Hepatocyte (in vitro differentiated cells): ENCODE measurements at regions not wholly inside any gene's neighbourhood (a gene's known extent, or its start where the extent isn't known, plus 50 kb on each side); places are given as distances from the start of the nearest gene placed in this dataset.
"Not testable (repeated sequence)": the region's sequence is repeated elsewhere in the genome, so short reads cannot be mapped to it uniquely, and the experiment has no call there.

Source experiments
- DNase-seq: peaks from one replicate; pipeline ENCODE4 v3.0.0-alpha.2; 2016; ENCODE audit warnings: low spot score
- H2AFZ ChIP-seq: fragments of 200-600 bp; sonication (generic); 2 replicates; pipeline ENCODE4 v1.6.0; 2016; ENCODE audit warnings: antibody characterized with exemption, mild to moderate bottlenecking
- H3K27ac ChIP-seq: fragments of 200-600 bp; sonication (generic); 2 replicates; pipeline ENCODE4 v1.5.1; 2016; ENCODE audit warnings: mild to moderate bottlenecking
- H3K27me3 ChIP-seq: fragments of 200-600 bp; sonication (generic); 2 replicates; pipeline ENCODE4 v1.6.1; 2016
- H3K36me3 ChIP-seq: fragments of 200-600 bp; sonication (generic); replicated peaks from 2 replicates; pipeline ENCODE4 v1.5.1; 2016; ENCODE audit warnings: low read depth; ENCODE audit not compliant: insufficient read depth
- H3K4me1 ChIP-seq: fragments of 200-600 bp; sonication (generic); 2 replicates; pipeline ENCODE4 v1.5.1; 2016; ENCODE audit warnings: mild to moderate bottlenecking, moderate library complexity; ENCODE audit not compliant: insufficient read depth
- H3K4me2 ChIP-seq: fragments of 200-600 bp; sonication (generic); 2 replicates; pipeline ENCODE4 v1.6.0; 2016
- H3K4me3 ChIP-seq: fragments of 200-600 bp; sonication (generic); 2 replicates; pipeline ENCODE4 v1.5.1; 2016; ENCODE audit warnings: mild to moderate bottlenecking
- H3K79me2 ChIP-seq: fragments of 200-600 bp; sonication (generic); 2 replicates; pipeline ENCODE4 v1.6.0; 2017; ENCODE audit warnings: mild to moderate bottlenecking
- H3K9me2 ChIP-seq: fragments of 200-600 bp; sonication (generic); replicated peaks from 2 replicates; pipeline ENCODE4 v1.6.0; 2017; ENCODE audit warnings: mild to moderate bottlenecking; ENCODE audit not compliant: insufficient read depth
- H3K9me3 ChIP-seq: fragments of 200-600 bp; sonication (generic); 2 replicates; pipeline ENCODE4 v1.5.1; 2016; ENCODE audit warnings: low read depth, mild to moderate bottlenecking
- H4K20me1 ChIP-seq: fragments of 200-600 bp; sonication (generic); 2 replicates; pipeline ENCODE4 v1.6.0; 2016; ENCODE audit warnings: mild to moderate bottlenecking; ENCODE audit not compliant: insufficient read depth, poor library complexity, severe bottlenecking
- WGBS: methylation state at CpG from one replicate; pipeline ENCODE4 v1.1.6; 2016; ENCODE audit warnings: low lambda C conversion rate; ENCODE audit errors: missing lambda C conversion rate; 5-methylcytosine and 5-hydroxymethylcytosine counted together

GRCh38 chr15:22519213-22519612 lies 60.5 kb downstream of the GOLGA6L22 start:
- not testable (repeated sequence) for H3K27me3 ChIP-seq, H3K27ac ChIP-seq, H3K79me2 ChIP-seq, DNase-seq, H3K4me2 ChIP-seq, H3K9me2 ChIP-seq, H3K4me1 ChIP-seq, H2AFZ ChIP-seq, H3K9me3 ChIP-seq, H3K36me3 ChIP-seq, H4K20me1 ChIP-seq, H3K4me3 ChIP-seq
- WGBS, result no CpG with 5 or more reads among the region's 4 CpGs

GRCh38 chr15:22526537-22526936 lies 67.8 kb downstream of the GOLGA6L22 start:
- H3K4me2 ChIP-seq, H3K9me2 ChIP-seq, H2AFZ ChIP-seq, H4K20me1 ChIP-seq, H3K4me1 ChIP-seq, H3K27me3 ChIP-seq, H3K9me3 ChIP-seq, H3K36me3 ChIP-seq, H3K4me3 ChIP-seq, DNase-seq, H3K79me2 ChIP-seq, H3K27ac ChIP-seq: not testable (repeated sequence)
- no CpG with 5 or more reads among the region's 2 CpGs for WGBS

GRCh38 chr15:22527016-22527415 lies 68.3 kb downstream of the GOLGA6L22 start:
- not testable (repeated sequence) for H3K27me3 ChIP-seq, DNase-seq, H4K20me1 ChIP-seq, H2AFZ ChIP-seq, H3K4me1 ChIP-seq, H3K4me3 ChIP-seq, H3K9me2 ChIP-seq, H3K9me3 ChIP-seq, H3K4me2 ChIP-seq, H3K27ac ChIP-seq, H3K36me3 ChIP-seq, H3K79me2 ChIP-seq
- 82% methylated on average over 3 of the region's 4 CpGs for whole genome bisulfite sequencing

GRCh38 chr15:22529200-22529599 lies 70.5 kb downstream of the GOLGA6L22 start:
- H3K9me3 ChIP-seq, DNase-seq, H3K4me3 ChIP-seq, H2AFZ ChIP-seq, H3K4me2 ChIP-seq, H4K20me1 ChIP-seq, H3K4me1 ChIP-seq, H3K79me2 ChIP-seq, H3K9me2 ChIP-seq, H3K27ac ChIP-seq, H3K27me3 ChIP-seq, H3K36me3 ChIP-seq: not testable (repeated sequence)
- WGBS, result no CpG with 5 or more reads among the region's 6 CpGs

- not testable (repeated sequence) for H3K9me2 ChIP-seq, DNase-seq, H3K4me3 ChIP-seq, H3K36me3 ChIP-seq, H2AFZ ChIP-seq, H3K79me2 ChIP-seq, H3K9me3 ChIP-seq, H3K4me2 ChIP-seq, H3K27me3 ChIP-seq, H4K20me1 ChIP-seq, H3K4me1 ChIP-seq, H3K27ac ChIP-seq
- 96% methylated on average over 10 of the region's 13 CpGs for WGBS
Observed at GRCh38 chr15:22559701-22560100, 101.0 kb downstream of the GOLGA6L22 start.

- WGBS, result 90% methylated on average over 4 of the region's 10 CpGs
- not testable (repeated sequence) for H3K4me2 ChIP-seq, H3K4me1 ChIP-seq, H3K27me3 ChIP-seq, H3K9me3 ChIP-seq, H3K9me2 ChIP-seq, H3K4me3 ChIP-seq, H2AFZ ChIP-seq, H3K79me2 ChIP-seq, DNase-seq, H4K20me1 ChIP-seq, H3K36me3 ChIP-seq, H3K27ac ChIP-seq
Observed at GRCh38 chr15:22561716-22562115, 103.0 kb downstream of the GOLGA6L22 start.

GRCh38 chr15:22566510-22566909 lies 107.8 kb downstream of the GOLGA6L22 start:
- no CpG with 5 or more reads among the region's 7 CpGs for WGBS
- H3K9me3 ChIP-seq, H3K27me3 ChIP-seq, H3K4me1 ChIP-seq, H3K79me2 ChIP-seq, H3K9me2 ChIP-seq, H3K4me3 ChIP-seq, H3K36me3 ChIP-seq, DNase-seq, H2AFZ ChIP-seq, H3K4me2 ChIP-seq, H3K27ac ChIP-seq, H4K20me1 ChIP-seq: not testable (repeated sequence)

- H3K4me1 ChIP-seq, H3K9me3 ChIP-seq, H3K27me3 ChIP-seq, H3K27ac ChIP-seq, H3K9me2 ChIP-seq, DNase-seq, H3K36me3 ChIP-seq, H4K20me1 ChIP-seq, H3K79me2 ChIP-seq, H2AFZ ChIP-seq, H3K4me3 ChIP-seq, H3K4me2 ChIP-seq: not testable (repeated sequence)
- no CpG with 5 or more reads among the region's 11 CpGs for WGBS
Observed at GRCh38 chr15:22569486-22569885, 110.8 kb downstream of the GOLGA6L22 start.

GRCh38 chr15:22572152-22572735 lies 113.5 kb downstream of the GOLGA6L22 start:
- not testable (repeated sequence) for H3K27me3 ChIP-seq, H3K9me2 ChIP-seq, H3K4me1 ChIP-seq, H3K79me2 ChIP-seq, H4K20me1 ChIP-seq, DNase-seq, H3K27ac ChIP-seq, H3K4me3 ChIP-seq, H3K9me3 ChIP-seq, H3K36me3 ChIP-seq, H3K4me2 ChIP-seq, H2AFZ ChIP-seq
- 93% methylated on average over 3 of the region's 6 CpGs for WGBS
